HG03520 (cell line): ENCODE measurements at regions not wholly inside any gene's neighbourhood (a gene's known extent, or its start where the extent isn't known, plus 50 kb on each side); places are given as distances from the start of the nearest gene placed in this dataset.

Experiments
- ATAC-seq: cut with Tn5 transposase; IDR thresholded peaks from one replicate; pipeline ENCODE4 v1.9.1; 2021; ENCODE audit warnings: mild to moderate bottlenecking, moderate library complexity; ENCODE audit not compliant: unreplicated experiment

GRCh38 chr2:217219164-217219520 lies 359.3 kb upstream of the TNP1 start:
- no peak for ATAC-seq

DNA sequence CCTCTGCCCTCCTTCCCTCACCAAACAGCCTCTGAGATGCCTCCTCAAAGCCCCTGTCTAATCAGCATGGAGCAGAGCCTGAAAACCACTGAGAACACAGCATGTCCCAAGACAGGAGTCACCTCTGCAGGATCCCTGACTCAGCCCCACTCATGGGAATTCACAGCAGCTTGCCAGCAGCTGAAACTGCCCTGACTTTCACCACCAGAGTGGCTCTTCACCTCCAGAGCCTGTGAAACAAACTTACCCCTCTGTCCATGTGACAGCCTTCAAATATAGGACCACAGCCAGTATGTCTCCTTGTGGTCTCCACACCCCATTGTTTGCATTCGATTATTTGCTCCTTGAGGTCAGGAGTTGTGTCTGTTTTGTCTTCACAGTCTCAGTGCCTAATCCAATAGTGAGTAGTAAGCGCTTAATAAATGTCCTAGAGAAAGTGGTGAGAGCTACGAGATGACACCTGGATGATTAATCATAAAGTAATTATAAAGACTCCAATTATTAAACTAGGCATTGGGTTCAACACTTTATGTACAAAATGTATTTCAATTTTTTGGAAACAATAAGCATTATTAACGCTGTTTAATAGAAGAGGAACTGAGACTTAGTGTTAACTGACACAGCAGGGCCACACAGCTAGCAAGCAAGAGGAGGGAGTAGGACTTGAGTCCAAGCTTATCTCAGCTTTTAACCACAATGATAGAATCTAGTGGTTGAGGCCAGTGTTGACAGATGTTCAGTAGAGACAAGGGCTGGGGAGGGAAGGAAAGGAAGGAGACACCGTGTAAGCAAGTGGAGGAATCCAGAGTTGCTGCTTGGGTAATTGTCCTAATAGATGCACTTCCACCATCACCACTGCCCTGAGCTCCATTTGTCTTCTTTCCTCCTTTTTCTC lies 358.7 kb upstream of the TNP1 start:
- ATAC-seq: peak; percentile 60

DNA sequence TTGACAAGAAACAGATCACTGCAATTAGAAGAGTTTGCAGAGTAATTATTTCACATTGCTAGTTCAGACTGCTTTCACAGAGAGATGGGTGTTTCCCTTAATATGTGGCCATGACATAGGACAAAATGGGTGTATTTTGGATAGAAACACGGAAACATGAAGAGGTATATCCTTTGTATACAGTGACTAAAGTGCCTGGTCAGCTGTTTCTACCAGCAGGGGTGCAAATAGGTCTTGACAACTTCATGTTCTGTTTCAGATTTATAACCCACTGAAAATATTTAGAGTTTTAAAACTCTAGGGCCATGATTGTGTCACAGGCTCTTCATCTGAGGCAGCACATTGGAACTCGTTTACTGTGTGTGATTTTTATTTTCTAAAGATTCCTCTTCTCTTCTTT lies 357.1 kb upstream of the TNP1 start:
- no peak for ATAC-seq

DNA sequence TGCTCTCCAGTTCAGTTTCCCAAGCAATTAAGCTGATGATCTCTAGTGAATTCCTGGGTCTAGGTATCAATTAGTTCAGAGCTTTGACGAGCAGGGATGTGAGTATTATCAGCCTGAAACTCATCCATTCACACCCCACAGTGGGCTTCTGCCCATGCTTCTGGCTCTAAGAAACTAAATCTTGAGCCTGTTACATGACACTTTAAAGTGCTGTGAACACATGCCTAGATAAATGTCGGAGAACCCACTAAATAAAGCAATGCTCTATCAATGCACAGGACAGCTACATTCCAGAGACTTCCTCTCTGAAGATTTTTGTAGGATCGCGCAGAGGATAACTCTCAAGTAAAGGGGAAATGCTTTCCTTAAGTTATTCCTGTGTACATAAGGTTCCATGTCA lies 356.5 kb upstream of the TNP1 start:
- no peak for ATAC-seq

DNA sequence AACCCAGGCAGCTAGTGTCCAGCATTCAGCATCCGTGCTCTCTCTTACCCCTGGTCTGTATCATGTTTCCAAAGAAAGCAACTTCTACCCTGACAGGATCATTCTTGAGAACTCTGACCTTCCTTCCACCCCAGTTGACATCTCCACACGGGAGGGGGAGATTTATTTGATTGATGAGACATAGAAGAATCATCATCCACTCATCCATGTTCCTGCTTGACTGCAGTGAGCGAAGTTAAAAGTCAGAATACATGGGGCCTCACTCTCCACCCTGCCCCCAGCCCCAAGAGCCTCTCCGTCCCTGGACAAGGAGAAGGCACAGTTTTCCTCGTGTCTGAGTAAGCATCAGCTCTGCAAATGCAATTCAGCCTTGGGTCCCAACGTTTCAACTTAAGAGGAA lies 356.0 kb upstream of the TNP1 start:
- ATAC-seq: no peak

GRCh38 chr2:217208867-217209266 lies 349.0 kb upstream of the TNP1 start:
- no peak for ATAC-seq

DNA sequence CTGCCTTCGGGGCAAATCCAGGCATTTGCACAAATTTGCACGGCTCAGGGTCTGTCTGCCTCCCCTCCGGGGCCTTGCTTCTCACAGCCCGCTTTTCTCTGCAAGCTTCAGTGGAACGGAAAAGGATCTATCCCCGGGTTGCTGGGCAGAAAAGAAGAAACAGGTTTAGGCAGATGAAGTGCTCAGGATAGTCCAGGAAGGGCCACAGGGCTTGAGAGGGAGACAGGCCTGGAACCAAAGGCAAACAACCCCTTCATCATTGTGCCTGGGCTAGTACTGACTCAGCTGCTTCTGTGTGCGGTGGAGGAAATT lies 347.8 kb upstream of the TNP1 start:
- no peak for ATAC-seq

- no peak for ATAC-seq
Observed at GRCh38 chr2:217206907-217207698, 347.2 kb upstream of the TNP1 start.

- no peak for ATAC-seq
Observed at GRCh38 chr2:217206016-217206725, 346.3 kb upstream of the TNP1 start.

DNA sequence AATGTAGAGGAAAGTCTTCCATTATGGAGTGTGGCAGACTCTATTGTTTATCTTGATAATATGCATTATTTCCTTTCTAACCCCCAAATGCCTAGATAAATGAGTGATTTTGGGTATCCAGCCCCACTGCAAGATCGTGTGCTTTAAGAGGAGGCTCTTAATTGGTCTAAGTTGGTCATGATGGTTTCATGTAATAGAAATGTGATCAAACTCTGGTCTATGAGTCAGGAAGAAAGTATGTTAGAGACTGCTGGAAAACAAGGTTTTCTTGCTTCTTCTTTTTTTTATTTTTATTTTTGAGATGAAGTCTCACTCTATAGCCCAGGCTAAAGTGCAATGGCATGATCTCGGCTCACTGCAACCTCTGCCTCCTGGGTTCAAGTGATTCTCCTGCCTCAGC lies 344.5 kb upstream of the TNP1 start:
- no peak for ATAC-seq

DNA sequence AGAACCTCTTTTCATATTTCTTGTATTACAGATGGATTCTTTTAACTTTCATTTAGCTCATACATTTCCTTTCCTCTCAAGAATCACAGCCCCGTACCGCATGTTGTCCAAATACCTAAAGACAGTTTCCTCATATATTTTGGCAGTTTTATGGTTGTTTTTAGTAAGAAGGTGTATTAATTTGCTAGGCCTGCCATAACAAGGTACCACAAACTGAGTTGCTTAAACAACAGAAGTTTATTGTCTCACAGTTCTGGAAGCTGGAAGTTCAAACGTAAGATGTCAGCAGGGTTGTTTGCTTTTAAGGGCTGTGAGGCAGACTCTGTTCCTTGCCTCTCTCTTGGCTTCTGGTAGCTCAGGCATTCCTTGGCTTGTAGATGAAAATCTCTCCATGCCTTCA lies 343.2 kb upstream of the TNP1 start:
- no peak for ATAC-seq

GRCh38 chr2:217199255-217199630 lies 339.4 kb upstream of the TNP1 start:
- no peak for ATAC-seq

DNA sequence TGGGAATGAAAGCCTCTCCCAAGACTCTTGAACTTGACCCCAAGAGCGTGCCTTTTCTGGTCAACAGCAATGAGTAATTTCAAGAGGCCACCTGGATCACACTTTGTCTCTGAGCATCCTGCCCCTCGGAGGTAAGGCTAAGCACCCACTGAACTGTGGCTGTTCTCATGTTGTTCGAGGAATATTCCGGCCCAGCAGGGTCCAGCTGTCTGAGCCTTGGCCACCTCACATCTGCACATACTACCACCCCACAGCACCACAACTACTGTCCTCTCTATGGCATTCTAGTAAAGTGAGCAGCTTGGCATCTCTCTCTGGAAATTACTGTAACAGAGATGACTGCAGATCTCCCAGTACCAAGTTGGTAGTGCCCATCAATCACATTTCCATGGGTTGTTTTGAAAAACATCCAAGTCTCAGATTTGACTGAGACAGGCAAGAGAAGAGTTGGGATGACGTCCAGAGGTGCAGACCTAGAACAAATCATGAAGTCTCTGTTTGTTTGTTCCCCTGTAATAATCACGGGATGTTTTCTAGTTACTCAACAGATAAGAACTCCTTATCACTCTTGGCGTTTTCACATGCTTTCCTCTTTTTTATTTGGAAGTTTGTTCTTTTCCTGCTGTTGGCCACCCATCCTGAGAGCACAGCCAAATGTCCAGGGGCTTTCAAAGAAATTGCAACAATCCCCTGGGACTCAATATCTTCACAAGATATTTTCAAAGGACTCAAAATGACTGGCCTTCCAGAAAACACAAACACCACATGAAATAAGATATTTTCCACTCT lies 336.0 kb upstream of the TNP1 start:
- no peak for ATAC-seq

DNA sequence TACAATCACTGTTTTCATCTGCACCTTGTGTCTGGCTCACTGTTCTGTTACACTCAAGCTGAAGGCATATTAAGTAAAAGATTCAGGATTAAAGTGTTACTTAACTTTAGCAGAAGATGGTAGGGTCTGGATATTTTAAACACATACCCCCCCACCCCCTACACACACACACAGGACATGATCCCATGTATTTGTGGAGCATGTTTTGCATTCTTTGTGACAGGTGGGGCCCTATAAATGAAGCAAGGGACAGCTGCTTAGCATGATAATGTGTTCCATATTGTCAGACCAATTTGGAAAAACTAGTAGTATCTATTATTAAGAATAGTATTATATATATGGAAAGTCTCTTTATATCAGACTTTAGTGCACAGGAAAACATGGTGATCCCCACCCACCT lies 335.2 kb upstream of the TNP1 start:
- no peak for ATAC-seq

GRCh38 chr2:217193431-217194340 lies 333.8 kb upstream of the TNP1 start:
- ATAC-seq: no peak

DNA sequence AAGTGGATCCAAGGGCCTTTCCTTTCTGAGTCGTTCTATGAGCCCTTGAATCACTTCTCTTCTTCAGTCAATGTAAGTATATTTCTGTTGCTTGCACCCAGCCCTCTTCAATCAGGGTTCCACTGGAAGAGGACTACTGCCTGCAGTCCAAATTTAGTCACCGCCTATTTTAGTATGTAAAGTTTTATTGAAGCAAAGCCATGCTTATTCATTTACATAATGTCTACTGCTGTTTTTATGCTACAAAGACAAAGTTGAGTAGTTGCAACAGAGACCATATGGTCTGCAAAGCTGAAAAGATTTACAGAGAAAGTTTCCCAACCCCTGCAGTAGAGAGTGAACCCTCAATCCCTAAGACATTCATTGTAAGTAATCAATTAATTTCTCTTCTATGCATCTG lies 332.5 kb upstream of the TNP1 start:
- ATAC-seq: no peak

DNA sequence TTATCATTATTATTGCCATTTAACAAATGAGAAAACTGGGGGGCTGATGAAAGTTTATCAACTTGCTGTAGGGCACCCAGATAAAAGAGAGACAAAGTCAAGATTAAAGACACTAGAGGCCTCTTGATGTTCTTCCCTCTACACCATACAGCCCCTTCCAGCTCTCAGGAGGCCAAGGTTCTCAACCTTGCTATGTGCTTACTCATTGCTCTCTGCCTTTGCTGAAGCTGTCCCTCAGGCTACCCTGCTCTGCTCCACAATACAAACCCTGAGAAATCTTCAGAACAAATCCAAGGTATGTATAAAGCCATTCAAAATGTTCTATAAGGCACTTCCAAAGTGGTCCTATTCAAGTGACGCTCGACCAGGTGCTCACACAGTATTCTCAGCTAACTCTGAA lies 329.9 kb upstream of the TNP1 start:
- ATAC-seq: no peak

- no peak for ATAC-seq
Observed at GRCh38 chr2:217189131-217189530, 329.3 kb upstream of the TNP1 start.

DNA sequence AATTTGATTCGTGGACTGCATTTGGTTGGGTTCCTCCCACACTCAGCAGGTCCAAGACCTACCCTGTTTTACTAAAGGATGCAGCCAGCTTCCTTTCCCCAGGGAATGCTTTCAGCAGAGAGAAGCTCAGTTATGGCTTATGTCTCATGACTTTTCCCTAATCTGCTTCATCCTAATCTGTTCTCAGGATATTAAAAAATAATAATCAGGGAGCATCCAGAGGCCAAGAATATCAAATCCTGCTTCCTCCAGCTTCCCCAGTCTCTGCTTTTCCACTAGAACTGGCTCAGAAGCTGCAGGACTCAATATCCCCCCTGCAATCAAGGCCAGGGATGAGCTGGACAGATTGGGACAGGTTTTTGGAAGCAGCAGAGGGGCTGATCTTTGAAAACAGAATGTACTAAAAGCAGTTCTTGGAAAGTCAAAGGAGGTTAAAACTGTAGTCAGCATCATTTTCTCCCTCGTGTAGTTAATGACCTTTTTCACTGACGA lies 326.9 kb upstream of the TNP1 start:
- ATAC-seq: no peak

- ATAC-seq: no peak
Observed at GRCh38 chr2:217186152-217186551, 326.3 kb upstream of the TNP1 start.
